B cell (primary cell): ENCODE measurements at regions not wholly inside any gene's neighbourhood (a gene's known extent, or its start where the extent isn't known, plus 50 kb on each side); places are given as distances from the start of the nearest gene placed in this dataset.

Experiments
- CTCF ChIP-seq: fragments of 200-600 bp; IDR thresholded peaks from one replicate; pipeline ENCODE4 v1.8.0; 2022; ENCODE audit warnings: antibody characterized with exemption, mild to moderate bottlenecking
- EZH2 ChIP-seq: IDR thresholded peaks from 2 replicates; pipeline ENCODE4 v1.6.1; 2012; ENCODE audit warnings: borderline replicate concordance, low read depth, mild to moderate bottlenecking, moderate library complexity, low read length; ENCODE audit not compliant: insufficient read depth, poor library complexity, severe bottlenecking

- TF ChIP-seq EZH2, result no peak
- no peak for TF ChIP-seq CTCF
Measured at GRCh38 chr1:196121181-196121580, 487.1 kb downstream of the KCNT2 start.
